CD1c-positive myeloid dendritic cell (primary cell): ENCODE measurements at regions not wholly inside any gene's neighbourhood (a gene's known extent, or its start where the extent isn't known, plus 50 kb on each side); places are given as distances from the start of the nearest gene placed in this dataset.
"Not testable (repeated sequence)": the region's sequence is repeated elsewhere in the genome, so short reads cannot be mapped to it uniquely, and the experiment has no call there.

ENCODE experiments used
- DNase-seq: peaks from one replicate; pipeline ENCODE4 v3.0.0-alpha.2; 2016; ENCODE audit errors: extremely low spot score

DNA sequence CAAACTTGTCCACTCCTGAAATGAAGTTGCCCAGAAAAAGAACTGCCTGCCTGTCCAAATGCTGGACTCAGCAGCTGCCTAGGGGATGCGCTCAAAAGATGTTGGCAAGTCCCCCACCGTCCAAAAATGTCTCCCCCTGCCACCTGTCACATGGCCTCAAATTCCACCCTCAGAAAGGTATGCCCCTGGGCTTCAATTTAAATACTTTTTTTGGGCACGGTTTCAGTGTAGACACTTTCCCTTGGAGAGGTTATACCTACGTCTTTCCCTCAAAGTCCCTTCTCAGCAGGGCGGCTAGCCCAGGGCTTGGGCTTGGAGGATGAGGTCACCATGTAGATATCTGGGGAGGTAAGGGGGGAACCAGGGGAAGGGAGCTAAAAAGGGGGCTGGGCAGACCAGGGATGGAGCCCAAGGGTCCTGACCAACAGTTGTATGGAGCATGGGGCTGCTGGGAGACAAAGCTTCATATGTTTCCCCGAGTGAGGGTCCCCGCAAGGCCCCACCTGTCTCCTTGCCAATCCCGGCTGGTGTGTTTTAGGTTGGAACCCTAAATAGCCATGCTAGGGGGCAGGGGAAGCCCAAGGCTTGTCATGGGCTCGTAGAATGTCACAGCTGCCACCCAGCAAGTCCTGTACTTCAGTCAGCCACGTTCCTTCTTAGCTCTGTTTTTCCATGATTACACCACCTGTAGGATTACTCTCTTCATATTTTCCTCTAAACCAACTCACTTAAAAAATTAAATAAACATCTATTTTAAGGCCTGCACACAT is 131.2 kb upstream of the TBX3 start:
- DNase-seq, result no peak

DNA sequence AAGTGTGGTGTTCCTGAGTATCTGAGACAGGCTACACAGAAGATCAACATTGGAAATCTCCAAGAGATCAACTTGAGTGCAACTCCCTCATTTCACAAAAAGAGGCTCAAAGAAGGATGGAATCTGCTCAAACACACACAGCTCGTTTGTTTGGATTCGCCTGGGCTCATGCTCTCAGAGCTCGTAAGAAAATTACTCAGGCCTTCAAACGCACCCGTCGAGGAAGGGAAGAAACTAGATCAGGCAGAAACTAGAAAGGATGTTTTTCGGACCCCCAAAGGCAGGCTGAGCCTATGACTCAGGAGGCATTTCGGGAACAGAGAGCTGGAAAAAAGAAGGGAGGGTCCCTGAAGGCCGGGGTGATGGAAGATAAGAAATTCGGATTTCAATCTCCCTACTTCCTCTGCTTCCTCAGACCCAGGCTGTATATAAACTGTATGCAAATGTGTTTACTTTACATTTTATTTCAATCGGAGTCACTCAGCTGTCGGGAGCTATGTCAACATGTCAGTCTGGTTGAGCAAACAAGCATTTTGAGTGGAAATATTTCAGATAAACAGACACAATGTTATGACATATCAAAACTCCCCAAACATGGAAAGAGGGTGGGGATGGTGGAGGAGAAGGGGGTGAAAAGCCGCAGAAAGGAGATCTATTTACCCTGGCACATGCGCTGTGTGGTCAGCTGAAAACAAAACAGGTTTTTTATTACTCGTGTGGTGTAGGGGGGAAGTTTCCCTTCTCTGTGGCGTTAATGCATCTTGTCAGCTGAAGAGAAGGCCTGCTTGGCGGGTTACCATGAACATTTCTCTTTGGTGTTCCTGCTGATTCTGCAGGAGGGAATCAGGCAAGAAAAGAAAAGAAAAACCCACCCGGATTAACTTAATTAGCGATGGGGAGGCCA is 129.1 kb upstream of the TBX3 start:
- DNase-seq, result peak; percentile 32

DNA sequence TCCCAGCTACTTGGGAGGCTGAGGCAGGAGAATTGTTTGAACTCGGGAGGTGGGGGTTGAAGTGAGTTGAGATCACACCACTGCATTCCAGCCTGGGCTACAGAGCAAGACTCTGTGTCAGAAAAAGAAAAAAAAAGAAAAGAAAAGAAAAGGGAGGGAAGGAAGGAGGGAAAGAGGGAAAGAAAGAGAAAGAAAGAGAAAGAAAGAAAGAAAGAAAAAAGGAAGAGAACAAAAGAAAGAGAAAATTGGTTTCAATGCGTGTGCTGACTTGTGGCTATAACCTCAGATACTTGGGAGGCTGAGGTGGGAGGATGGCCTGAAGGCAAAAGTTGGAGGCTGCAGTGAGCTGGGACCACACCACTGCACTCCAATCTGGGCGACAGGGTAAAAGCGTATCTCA is 128.4 kb upstream of the TBX3 start:
- no peak for DNase-seq

DNA sequence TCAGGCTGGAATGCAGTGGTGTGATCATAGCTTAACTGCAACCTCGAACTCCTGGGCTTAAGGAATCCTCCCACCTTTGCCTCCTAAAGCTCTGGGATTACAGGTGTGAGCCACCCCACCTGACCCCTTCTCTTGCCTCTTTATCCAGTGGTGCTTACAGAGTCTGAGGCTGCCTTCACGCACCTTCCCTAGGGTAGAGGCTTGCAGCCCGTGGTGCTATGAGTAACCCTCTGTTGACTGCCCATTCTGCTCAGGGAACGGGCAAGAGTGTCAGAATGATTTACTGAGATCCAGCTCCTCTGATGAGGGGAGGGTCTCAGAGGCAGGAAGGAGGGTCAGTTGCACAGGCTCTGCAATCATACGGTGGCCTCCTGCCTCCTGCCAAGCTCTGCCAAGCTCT is 125.1 kb upstream of the TBX3 start:
- no peak for DNase-seq

DNA sequence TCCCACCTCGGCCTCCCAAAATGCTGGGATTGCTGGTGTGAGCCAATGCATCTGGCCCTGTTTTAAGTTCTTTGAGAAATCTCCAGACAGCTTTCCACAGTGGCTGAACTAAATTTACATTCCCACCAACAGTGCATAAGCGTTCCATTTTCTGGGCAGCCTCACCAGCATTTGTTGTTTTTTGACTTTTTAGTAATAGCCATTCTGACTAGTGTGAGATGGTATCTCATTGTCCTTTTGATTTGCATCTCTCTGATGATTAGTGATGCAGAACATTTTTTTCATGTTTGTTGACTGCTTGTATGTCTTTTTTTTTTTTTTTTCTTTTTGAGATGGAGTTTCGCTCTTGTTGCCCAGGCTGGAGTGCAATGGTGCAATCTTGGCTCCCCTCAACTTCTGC is 117.4 kb upstream of the TBX3 start:
- not testable (repeated sequence) for DNase-seq

DNA sequence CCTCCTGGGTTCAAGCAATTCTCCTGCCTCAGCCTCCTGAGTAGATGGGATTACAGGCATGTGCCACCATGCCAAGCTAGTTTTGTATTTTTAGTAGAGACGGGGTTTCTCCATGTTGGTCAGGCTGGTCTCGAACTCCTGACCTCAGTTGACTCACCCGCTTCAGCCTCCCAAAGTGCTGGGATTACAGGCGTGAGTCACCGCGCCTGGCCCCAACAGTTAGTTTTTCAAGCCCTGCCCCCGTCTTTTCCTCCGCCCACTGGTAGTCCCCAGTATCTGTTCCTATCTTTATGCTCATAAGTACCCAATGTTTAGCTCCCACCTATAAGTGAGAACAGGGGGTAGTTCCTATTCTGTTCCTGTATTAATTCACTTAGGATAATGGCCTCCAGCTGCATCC is 116.6 kb upstream of the TBX3 start:
- peak; percentile 39 for DNase-seq

DNA sequence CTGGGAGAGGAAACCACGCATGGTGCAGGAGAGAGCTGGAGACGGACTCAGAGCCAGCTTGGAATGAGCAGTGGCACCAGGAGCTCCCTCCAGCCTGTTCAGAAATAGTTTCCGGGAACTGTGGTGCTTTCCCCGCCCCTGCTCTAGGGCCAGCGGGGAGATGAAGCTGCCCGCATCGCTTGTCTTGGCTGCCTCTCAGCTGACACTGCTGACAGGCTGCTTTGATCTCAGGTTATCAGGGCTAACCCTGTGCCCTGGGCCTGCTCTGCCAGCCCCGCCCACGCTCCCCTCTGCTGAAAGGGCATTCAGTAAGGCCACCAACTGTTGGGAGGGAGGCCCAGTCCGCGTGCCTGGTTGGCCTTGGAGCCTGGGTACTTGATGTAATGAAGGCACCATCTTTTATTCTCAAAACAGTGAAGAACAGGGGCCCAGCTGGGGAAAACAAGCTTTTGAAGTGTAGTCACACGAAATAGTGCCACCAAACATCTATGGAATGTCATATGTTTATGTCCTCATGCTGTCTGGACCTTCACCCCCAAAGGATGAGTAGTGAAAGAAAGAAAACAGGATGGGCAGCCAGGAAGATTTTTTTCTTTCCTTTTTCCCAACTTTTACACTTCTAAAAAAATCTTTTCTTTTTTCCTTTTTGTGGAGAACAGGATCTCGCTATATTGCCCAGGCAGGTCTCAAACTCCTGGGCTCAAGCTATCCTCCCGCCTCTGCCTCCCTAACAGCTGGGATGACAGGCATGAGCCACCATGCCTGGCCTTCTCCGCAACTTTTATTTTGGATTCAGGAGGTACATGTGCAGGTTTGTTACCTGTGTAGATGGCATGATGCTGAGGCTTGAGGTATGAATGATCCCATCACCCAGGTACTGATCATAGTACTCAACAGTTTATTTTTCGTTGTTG is 115.9 kb upstream of the TBX3 start:
- DNase-seq, result peak; percentile 5

DNA sequence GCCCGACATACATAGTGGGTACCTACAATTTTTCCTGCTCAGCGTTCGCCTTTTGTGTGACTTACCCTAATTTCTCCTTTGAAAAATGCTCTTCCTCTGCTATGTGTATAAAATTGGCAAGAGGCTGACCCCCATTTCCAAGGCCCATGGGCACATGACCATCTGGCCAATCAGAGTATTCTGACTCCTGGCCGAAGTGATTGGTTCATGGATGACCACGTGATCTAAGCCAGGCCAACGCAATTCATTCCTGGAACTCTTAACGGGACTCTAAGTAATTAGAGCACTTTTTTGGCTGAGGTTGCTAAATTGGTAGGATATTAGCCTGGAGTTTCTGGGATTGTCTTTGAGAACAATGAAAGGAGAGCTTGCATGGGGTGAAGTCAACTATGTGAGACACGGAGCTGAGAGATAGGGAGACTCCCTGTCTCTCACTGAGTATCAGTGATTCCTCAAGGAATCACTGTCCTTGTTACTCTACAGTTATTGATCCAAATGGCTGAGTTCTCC is 110.1 kb upstream of the TBX3 start:
- DNase-seq, result no peak

DNA sequence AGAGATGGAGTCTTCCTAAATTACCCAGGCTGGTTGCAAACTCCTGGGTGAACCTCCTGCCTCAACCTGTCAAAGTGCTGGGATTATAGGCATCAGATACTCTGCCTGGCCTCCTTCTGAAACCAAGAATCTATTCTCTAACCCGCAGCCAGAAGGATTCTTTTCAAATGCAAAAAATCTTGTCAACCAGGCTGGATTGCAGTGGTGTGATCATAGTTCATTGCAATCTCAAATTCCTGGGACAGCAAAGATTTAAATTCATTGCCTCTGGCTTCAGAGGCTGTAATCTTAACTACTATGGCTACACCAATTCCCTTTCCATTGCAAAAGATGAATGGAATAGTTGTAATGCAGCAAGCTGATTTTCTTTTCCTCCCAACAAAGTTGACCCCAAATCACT is 106.3 kb upstream of the TBX3 start:
- DNase-seq, result no peak

DNA sequence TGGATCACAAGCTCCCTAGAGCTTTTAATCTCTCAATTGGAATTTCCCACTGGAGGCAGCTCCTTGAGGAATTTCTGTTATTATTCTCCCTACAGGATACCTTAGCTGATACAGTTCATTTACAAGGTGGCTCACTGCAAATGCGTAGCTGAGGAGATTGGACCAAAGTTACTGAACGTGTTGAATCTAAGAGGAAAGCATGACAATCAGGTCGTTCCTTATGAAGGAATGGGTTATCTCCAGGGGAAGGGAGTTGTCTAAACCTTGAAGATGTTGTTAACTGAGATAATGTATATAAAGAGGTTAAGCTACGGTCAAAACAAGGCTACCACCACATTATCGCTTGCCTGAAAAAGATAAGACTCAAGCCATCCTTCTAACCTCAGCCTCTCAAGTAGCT is 105.8 kb upstream of the TBX3 start:
- DNase-seq, result no peak

DNA sequence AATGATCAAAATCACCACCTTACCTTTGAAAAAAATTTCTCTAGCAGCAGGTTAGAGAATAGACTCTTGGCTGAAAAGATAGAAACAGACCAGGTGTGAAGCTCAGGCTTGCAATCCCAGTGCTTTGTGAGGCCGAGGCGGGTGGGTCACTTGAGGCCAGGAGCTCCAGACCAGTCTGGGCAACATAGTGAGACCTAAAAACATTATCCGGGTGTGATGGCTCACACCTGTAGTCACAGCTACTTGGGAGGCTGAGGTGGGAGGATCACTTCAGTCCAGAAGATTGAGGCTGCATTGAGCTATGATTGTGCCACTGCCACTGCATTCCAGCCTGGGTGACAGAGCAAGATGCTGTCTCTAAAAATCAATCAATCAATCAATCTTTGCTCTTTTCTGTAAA is 105.3 kb upstream of the TBX3 start:
- no peak for DNase-seq

DNA sequence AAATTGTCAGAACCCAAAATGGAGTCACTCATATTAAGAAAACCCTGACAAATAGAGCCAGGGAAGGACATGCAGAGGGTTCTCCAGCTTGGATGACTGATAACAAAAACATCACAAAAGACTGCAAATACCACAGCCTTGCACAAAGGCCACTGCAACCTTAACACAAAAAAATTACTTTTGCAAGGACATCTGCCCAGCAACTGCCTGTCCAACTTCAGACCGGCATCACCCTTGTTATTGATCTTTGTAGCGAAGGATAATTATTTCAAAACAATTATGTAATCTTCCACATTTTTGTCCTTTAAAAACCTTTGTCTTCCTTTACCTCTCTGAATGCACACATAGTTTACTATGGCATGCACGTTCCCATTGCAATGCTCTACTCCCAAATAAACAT is 100.6 kb upstream of the TBX3 start:
- no peak for DNase-seq

DNA sequence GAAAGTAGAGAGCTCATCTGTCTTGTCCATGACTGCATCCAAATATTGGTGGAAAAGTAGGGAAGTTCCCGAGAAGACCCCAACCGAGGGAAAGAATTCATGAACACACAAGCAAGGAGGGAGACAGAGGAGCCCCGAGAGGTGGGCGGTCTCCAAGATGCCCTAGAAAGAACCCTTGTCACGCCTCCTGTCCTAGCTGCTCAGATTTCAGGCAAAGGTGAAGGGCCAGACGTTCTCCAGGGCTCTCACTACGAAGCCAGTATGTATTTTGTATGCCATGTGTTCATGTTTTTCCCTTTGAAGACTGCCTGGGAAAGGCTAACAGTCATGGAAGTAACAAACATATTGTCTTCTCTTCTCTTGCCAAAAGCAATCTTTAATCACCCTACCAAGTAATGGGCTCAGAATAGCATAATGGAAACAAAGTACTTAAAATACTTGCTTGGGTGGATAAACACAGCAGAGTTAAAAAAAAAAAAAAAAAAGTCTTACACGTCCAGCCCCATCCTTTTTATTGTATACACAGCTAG is 99.2 kb upstream of the TBX3 start:
- DNase-seq, result no peak

DNA sequence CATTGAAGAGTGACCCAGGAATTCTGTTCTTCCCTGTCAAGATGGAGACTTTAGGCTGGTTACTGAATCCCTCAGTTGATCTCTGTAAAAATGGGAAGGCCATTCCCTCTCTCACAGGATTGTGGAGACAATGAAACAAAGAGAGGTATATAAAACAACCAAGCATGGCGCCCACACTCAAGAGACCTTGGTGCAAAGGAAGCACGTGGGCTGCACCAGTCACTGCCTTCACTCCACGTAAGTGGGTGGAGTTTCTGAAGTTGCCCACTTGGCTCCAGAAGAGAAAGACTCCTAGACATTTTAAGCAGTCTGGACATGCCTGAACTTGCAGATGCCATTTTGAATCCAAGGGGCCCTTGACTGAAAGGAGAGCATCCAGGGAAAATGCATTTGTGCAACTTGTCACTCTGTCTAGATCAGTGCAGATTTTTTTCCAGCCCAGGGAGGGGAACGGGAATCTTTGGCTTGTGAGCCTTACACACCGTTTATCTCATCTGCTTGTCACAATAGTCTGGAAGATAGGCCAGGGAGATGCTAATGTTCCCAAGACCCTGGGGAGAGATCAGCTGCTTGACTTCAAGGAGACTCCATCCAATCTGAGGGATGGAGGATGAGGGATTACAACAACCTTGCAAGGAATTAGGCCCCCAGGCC is 96.9 kb upstream of the TBX3 start:
- DNase-seq, result no peak

DNA sequence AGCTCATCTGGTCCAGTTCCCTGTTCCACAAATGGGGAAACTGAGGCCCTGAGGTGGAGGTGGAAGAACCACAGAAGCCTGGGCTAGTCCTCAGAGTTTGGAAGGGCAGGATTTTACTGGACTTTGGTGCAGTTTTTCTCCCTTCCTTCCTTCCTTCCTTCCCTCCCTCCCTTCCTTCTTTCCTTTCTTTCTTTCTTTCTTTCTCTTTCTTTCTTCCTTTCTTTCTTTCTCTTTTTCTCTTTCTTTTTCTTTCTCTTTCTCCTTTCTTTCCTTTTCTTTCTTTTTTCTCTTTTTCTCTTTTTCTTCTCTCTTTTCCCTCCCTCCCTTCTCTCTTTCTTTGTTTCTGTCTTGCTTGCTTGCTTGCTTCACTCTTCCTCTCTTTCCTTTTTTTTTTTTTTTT is 95.7 kb upstream of the TBX3 start:
- no peak for DNase-seq

DNA sequence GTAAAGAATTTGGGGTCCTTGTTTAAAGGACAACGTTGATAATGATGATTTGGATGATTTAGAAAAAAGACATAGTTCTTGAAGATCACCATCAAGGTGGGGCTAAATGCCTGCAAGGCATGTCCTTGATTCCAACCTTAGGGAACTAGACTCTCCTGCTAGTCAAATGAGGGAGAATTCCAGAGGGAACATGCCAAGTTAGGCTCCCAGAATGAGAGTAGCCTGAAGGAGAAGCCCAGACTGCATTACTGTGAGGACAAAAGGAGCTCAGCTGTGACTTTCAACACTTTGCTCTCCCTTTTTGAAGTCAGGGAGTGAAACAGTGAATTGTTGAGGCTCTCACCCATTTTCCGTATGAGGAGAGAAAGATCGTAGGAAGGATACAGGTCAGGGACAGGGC is 95.2 kb upstream of the TBX3 start:
- DNase-seq, result no peak

DNA sequence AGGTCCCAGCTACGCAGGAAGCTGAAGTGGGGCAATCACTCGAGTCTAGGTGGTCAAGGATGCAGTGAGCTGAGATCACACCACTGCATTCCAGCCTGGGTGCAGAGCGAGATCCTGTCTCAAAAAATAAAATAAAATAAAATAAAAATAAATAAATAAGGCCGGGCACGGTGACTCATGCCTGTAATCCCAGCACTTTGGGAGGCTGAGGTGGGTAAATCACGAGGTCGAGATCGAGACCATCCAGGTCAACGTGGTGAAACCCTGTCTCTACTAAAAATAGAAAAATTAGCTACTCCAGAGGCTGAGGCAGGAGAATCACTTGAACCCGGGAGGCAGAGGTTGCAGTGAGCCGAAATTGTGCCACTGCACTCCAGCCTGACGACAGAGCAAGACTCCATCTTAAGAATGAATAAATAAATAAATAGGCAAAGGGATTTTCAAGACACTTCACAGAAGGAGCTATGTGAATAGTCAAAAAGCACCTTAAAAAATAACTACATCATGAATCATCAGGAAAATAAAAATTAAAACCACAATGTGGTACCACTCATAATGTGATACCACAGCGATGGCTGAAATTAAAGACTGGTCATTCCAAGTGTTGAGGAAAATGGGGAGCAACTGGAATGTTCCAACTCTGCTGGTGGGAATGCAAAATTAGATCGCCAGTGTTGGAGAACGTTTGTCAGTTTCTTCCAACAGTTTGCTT is 92.9 kb upstream of the TBX3 start:
- DNase-seq, result no peak

DNA sequence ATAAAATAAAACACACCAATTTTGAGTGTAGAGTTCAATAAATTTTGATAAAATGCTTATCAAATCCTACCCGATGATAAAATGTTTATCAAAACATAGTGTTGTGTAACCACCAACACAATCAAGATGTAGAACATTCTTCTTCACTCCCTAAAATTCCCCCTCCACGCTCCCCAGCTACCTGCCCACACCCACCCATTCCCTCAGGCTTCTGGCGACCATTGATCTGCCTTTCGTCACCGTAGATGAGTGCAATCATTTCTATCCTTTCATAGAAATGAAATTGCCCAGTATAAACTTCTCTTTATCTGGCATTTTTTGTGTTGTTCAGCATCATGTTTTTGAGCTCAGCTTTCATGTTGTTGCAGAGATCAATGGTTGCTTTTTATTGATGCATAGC is 90.7 kb upstream of the TBX3 start:
- DNase-seq, result no peak

DNA sequence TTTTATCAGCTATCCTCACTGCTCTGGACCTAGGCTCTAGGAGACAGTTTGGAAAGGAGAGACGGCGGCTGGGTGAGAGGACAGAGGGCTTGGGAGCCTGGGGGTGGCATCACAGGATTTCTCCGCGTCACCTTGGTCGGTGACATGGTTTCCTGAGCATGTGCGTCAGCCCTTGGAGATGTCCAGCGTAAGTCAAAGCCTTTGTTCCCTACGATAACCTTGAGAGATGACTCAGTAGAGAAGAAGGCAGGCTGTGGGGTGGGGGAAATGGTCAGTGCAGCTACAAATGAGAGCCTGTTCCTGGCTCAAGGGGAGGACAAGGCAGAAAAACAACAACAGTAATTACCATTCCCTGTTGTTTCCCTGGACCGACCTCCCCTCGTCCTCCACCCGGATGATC is 90.2 kb upstream of the TBX3 start:
- DNase-seq, result no peak

DNA sequence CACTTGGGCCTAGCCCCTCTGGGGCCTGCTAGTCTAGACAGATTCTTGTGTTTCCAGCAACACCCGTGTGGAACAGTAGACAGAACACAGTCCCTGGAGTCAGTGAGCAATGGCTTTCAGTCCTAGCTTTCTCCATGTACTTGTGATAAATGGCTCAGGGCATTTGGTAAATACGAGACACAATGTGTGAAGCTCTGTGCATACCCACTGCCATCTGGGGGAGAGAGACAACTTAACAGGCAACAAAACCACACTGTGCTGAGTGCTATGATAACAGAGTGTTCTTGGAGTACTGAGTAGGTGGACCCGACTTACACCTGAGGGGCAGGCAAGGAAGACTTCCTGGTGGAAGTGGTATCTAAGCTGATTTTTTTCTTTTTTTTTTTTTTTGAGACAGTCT is 86.3 kb upstream of the TBX3 start:
- DNase-seq, result no peak

DNA sequence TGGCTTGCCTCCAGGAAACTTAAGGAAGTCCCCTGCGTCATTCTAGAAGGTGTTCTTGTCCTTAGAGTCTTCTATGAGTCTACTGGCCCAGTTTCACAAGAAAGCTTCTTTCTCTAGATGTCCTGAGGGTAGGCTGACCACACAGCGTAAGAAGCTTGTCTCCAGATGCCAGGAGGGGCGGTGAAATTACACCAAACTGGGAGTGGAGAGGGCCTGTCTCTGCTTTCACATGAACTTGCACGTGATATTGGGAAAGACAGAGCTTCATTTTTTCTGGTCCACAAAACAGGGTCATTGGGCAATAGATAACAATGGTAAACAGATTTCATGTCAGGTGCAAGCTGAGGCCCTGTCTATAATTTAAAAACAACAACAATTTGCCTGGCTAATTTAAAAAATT is 85.7 kb upstream of the TBX3 start:
- no peak for DNase-seq
